ENCODE measurements at regions not wholly inside any gene's neighbourhood (a gene's known extent, or its start where the extent isn't known, plus 50 kb on each side); places are given as distances from the start of the nearest gene placed in this dataset.

DNA sequence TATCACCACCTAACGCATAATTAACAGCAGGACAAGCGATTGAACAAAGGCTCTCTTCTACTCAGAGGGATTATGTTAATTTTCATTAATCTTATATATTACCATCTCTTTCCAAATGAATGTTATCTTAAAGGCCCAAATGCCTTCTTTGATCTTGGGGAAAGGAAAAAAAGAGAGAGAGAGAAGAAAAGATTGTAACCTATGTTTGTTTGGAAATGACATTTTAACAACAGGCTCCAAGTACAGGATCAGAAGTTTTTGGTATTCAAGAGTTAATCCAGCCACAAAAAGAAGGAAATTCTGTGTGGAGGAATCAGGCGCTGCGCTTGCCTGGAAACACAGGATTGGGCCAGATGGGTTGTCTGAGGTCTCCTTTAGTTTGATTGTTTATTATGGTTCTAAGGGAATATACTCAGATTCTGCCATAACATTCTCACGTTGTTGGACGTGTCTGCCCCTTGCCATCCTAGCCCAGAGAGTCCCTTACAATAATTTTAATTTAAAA is 100.7 kb upstream of the STX18 start:
- no peak overlapping the region for H3K27ac ChIP-seq (ENCODE audit: low read length)
- TF ChIP-seq, protein P1, sequence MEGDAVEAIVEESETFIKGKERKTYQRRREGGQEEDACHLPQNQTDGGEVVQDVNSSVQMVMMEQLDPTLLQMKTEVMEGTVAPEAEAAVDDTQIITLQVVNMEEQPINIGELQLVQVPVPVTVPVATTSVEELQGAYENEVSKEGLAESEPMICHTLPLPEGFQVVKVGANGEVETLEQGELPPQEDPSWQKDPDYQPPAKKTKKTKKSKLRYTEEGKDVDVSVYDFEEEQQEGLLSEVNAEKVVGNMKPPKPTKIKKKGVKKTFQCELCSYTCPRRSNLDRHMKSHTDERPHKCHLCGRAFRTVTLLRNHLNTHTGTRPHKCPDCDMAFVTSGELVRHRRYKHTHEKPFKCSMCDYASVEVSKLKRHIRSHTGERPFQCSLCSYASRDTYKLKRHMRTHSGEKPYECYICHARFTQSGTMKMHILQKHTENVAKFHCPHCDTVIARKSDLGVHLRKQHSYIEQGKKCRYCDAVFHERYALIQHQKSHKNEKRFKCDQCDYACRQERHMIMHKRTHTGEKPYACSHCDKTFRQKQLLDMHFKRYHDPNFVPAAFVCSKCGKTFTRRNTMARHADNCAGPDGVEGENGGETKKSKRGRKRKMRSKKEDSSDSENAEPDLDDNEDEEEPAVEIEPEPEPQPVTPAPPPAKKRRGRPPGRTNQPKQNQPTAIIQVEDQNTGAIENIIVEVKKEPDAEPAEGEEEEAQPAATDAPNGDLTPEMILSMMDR (IDR thresholded peaks at IDR 0.05): no peak
- DNase-seq (no peak), ATAC-seq (no peak)
- intact Hi-C loops (cut with micrococcal nuclease): no loop called here
- Mint-ChIP-seq H3K36me3 (no peaks in the 10 kb centered on the region), H3K4me3 (no peak overlapping the region), H3K9me3 (no peaks in the 10 kb centered on the region), H3K27ac (no peak overlapping the region), H3K27me3 (ENCODE audit: low read depth in 2 of 2) (no peaks in the 10 kb centered on the region), H3K4me1 (no peaks in the 10 kb centered on the region)
- no peaks in the 10 kb centered on the region for H3K4me1 ChIP-seq (ENCODE audit: control insufficient read depth, insufficient read depth, low read length)
- H3K4me3 ChIP-seq (ENCODE audit: low read length): no peak overlapping the region
- H3K36me3 ChIP-seq (ENCODE audit: control insufficient read depth, insufficient read depth, low read length): no peaks in the 10 kb centered on the region
- no peaks in the 10 kb centered on the region for H3K27me3 ChIP-seq (ENCODE audit: control insufficient read depth, insufficient read depth, low read length)
- no peaks in the 10 kb centered on the region for H3K9me3 ChIP-seq (ENCODE audit: control insufficient read depth, insufficient read depth, low read length)
- WGBS (ENCODE audit: insufficient coverage): 100% methylated on average over 2 of the region's 6 CpGs

DNA sequence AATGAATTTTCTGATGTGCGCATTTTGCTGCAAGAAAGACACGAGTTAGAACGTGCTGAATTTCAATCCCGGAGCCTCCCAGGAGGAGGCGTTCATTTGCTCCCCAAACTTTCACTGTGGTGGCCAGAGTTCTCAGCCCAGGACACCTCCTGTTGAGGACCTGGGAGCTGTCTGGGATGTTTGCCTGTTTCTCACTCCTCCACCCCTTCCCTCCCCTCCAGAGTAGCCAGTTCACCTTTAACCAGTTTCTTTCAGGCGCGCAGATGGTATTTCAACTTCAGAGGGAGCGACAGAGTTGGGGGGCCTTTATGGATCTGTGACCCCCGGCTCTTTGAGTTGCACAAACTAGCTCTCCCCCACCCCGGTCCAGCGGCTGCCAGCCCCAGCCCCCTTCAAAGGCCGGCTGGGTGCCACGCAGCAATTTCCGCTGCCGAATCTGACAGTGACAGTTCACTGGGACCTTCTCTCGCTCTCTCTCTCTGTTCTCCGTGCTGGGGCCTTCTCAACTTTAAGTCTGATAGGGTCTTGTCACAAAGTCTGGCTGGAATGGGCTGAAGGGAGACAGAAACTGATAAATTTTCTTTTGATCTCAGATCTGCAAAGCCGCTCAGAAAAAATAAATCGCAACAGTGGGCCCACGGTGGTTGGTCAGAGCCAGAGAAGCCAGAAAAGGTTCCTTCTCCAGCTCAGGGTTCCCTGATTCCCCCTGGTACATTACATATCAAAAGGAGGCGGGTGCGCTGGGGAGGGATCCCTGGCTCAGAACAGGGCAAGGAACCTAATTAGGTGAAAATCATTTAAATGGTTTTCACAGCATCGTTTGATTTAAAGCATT is 100.0 kb upstream of the STX18 start:
- Mint-ChIP-seq H3K4me1 (no peaks in the 10 kb centered on the region), H3K27me3 (ENCODE audit: low read depth in 2 of 2) (no peaks in the 10 kb centered on the region), H3K9me3 (no peaks in the 10 kb centered on the region), H3K27ac (no peak overlapping the region), H3K36me3 (no peaks in the 10 kb centered on the region), H3K4me3 (no peak overlapping the region)
- ATAC-seq (no peak), DNase-seq (no peak)
- Histone ChIP-seq H3K36me3 (ENCODE audit: control insufficient read depth, insufficient read depth, low read length) (no peaks in the 10 kb centered on the region), H3K27me3 (ENCODE audit: control insufficient read depth, insufficient read depth, low read length) (no peaks in the 10 kb centered on the region), H3K9me3 (ENCODE audit: control insufficient read depth, insufficient read depth, low read length) (no peaks in the 10 kb centered on the region), H3K4me1 (ENCODE audit: control insufficient read depth, insufficient read depth, low read length) (no peaks in the 10 kb centered on the region), H3K4me3 (ENCODE audit: low read length) (no peak overlapping the region), H3K27ac (ENCODE audit: low read length) (no peak overlapping the region)
- intact Hi-C loops (cut with micrococcal nuclease): no loop called here
- TF ChIP-seq, protein P1 (IDR thresholded peaks at IDR 0.05): no peak
- 88% methylated on average over 23 of the region's 23 CpGs for WGBS (ENCODE audit: insufficient coverage)

DNA sequence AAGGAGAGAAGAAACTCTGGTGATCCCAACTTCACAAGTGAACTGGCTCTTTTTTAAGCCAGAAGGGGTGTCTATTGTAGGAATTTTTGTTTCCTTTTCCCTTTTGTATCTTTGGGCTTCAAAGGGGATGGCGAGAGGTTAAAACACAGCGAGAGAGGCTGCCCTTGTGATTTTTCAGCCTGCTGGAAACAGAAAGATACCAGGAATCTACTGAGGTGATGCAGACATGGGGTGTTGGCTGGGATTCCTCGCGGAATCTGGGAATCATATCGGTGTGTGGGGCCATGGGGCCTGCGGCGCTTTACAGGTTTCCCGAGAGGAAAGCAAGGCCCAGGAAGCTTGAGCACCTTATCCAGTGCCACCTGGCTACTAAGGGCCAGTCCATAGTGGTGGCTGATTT is 99.4 kb upstream of the STX18 start:
- H3K27me3 ChIP-seq (ENCODE audit: control insufficient read depth, insufficient read depth, low read length): no peaks in the 10 kb centered on the region
- H3K4me1 ChIP-seq (ENCODE audit: control insufficient read depth, insufficient read depth, low read length): no peaks in the 10 kb centered on the region
- H3K27me3 Mint-ChIP-seq (ENCODE audit: low read depth in 2 of 2): no peaks in the 10 kb centered on the region
- DNase-seq (no peak), ATAC-seq (no peak)
- H3K4me3 ChIP-seq (ENCODE audit: low read length): no peak overlapping the region
- no peaks in the 10 kb centered on the region for H3K36me3 ChIP-seq (ENCODE audit: control insufficient read depth, insufficient read depth, low read length)
- TF ChIP-seq, protein P1 (IDR thresholded peaks at IDR 0.05): no peak
- no peaks in the 10 kb centered on the region for H3K9me3 Mint-ChIP-seq
- H3K27ac ChIP-seq (ENCODE audit: low read length): no peak overlapping the region
- WGBS (ENCODE audit: insufficient coverage): 90% methylated on average over 8 of the region's 8 CpGs
- intact Hi-C loops (cut with micrococcal nuclease): no loop called here
- no peaks in the 10 kb centered on the region for H3K36me3 Mint-ChIP-seq
- no peaks in the 10 kb centered on the region for H3K9me3 ChIP-seq (ENCODE audit: control insufficient read depth, insufficient read depth, low read length)
- H3K27ac Mint-ChIP-seq: no peak overlapping the region
- no peaks in the 10 kb centered on the region for H3K4me1 Mint-ChIP-seq
- H3K4me3 Mint-ChIP-seq: no peak overlapping the region

DNA sequence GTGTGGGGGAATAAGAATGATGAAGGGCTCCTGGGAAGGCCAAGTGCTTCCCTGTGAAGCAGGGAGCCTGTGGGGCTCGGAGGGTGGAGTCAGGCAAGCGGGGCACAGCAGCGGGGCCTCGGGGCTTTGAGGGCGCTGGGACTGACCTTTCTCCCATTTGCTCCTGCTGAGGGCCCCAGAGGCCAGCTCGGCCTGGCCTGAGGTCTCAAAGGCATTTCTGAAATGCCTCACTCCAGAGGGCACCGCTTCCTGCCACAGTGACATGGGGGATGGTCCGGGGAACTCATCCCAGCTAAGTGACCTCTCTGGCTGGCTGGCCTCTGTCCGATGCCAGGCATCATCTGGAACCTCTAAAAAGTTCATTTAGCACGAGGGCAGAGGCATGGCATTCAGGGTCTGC is 98.8 kb upstream of the STX18 start:
- H3K36me3 ChIP-seq (ENCODE audit: control insufficient read depth, insufficient read depth, low read length): no peaks in the 10 kb centered on the region
- H3K27ac ChIP-seq (ENCODE audit: low read length): no peak overlapping the region
- Mint-ChIP-seq H3K4me1 (no peaks in the 10 kb centered on the region), H3K27ac (no peak overlapping the region), H3K9me3 (no peaks in the 10 kb centered on the region), H3K4me3 (no peak overlapping the region), H3K36me3 (no peaks in the 10 kb centered on the region), H3K27me3 (ENCODE audit: low read depth in 2 of 2) (no peaks in the 10 kb centered on the region)
- ATAC-seq: no peak
- no peaks in the 10 kb centered on the region for H3K27me3 ChIP-seq (ENCODE audit: control insufficient read depth, insufficient read depth, low read length)
- intact Hi-C loops (cut with micrococcal nuclease): no loop called here
- WGBS (ENCODE audit: insufficient coverage): 69% methylated on average over 10 of the region's 10 CpGs
- no peaks in the 10 kb centered on the region for H3K9me3 ChIP-seq (ENCODE audit: control insufficient read depth, insufficient read depth, low read length)
- H3K4me1 ChIP-seq (ENCODE audit: control insufficient read depth, insufficient read depth, low read length): no peaks in the 10 kb centered on the region
- no peak for DNase-seq
- TF ChIP-seq, protein P1 (IDR thresholded peaks at IDR 0.05): no peak
- no peak overlapping the region for H3K4me3 ChIP-seq (ENCODE audit: low read length)
